WERI-Rb-1 (cell line): ENCODE measurements at regions not wholly inside any gene's neighbourhood (a gene's known extent, or its start where the extent isn't known, plus 50 kb on each side); places are given as distances from the start of the nearest gene placed in this dataset.
"Not testable (repeated sequence)": the region's sequence is repeated elsewhere in the genome, so short reads cannot be mapped to it uniquely, and the experiment has no call there.

Experiments used
- DNase-seq: peaks from one replicate; pipeline ENCODE4 v3.0.0-alpha.2; 2020
- H3K27ac ChIP-seq: fragments of 250-450 bp; sonication (Bioruptor Pico); 2 replicates; pipeline ENCODE4 v1.5.1; 2020; ENCODE audit warnings: mild to moderate bottlenecking, moderate library complexity
- H3K27me3 ChIP-seq: fragments of 250-450 bp; sonication (Bioruptor Pico); 2 replicates; pipeline ENCODE4 v1.5.1; 2021; ENCODE audit warnings: mild to moderate bottlenecking, low read depth, moderate library complexity; ENCODE audit not compliant: insufficient read depth, severe bottlenecking
- H3K36me3 ChIP-seq: fragments of 250-450 bp; sonication (Bioruptor Pico); 2 replicates; pipeline ENCODE4 v1.5.1; 2020; ENCODE audit warnings: mild to moderate bottlenecking, moderate library complexity
- H3K4me3 ChIP-seq: 2 replicates; pipeline ENCODE4 v1.5.1; 2011; ENCODE audit warnings: low read depth, mild to moderate bottlenecking, control low read depth, low read length
- H3K9me3 ChIP-seq: fragments of 250-450 bp; sonication (Bioruptor Pico); 2 replicates; pipeline ENCODE4 v1.5.1; 2021; ENCODE audit warnings: mild to moderate bottlenecking, moderate library complexity; ENCODE audit not compliant: severe bottlenecking
- TF ChIP-seq, protein P1 (sequence below): IDR thresholded peaks from 2 replicates; pipeline ENCODE4 v1.5.1; 2011; ENCODE audit warnings: low read depth, mild to moderate bottlenecking, control low read depth, inconsistent platforms, low read length

DNA sequence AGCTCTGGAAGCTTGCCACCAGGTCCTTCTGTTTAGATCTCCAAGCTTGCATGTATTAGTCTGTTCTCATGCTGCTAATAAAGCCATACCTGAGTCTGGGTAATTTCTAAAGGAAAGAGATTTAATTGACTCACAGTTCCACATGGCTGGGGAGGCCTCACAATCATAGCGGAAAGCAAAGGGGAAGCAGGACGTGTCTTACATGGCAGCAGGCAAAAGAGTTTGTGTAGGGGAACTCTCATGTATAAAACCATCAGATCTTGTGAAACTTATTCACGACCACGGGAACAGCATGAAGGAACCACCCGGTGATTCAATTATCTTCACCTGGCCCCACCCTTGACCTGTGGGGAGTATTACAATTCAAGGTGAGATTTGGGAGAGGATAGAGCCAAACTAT is 147.0 kb upstream of the PROK2 start:
- no peak overlapping the region for H3K4me3 ChIP-seq
- no peak for DNase-seq
- H3K27ac ChIP-seq: no peak overlapping the region
- H3K36me3 ChIP-seq: no peaks in the 10 kb centered on the region
- TF ChIP-seq, protein P1, sequence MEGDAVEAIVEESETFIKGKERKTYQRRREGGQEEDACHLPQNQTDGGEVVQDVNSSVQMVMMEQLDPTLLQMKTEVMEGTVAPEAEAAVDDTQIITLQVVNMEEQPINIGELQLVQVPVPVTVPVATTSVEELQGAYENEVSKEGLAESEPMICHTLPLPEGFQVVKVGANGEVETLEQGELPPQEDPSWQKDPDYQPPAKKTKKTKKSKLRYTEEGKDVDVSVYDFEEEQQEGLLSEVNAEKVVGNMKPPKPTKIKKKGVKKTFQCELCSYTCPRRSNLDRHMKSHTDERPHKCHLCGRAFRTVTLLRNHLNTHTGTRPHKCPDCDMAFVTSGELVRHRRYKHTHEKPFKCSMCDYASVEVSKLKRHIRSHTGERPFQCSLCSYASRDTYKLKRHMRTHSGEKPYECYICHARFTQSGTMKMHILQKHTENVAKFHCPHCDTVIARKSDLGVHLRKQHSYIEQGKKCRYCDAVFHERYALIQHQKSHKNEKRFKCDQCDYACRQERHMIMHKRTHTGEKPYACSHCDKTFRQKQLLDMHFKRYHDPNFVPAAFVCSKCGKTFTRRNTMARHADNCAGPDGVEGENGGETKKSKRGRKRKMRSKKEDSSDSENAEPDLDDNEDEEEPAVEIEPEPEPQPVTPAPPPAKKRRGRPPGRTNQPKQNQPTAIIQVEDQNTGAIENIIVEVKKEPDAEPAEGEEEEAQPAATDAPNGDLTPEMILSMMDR: no peak
- H3K27me3 ChIP-seq: no peaks in the 10 kb centered on the region
- peaks cover 3% of the 10 kb centered on the region for H3K9me3 ChIP-seq

DNA sequence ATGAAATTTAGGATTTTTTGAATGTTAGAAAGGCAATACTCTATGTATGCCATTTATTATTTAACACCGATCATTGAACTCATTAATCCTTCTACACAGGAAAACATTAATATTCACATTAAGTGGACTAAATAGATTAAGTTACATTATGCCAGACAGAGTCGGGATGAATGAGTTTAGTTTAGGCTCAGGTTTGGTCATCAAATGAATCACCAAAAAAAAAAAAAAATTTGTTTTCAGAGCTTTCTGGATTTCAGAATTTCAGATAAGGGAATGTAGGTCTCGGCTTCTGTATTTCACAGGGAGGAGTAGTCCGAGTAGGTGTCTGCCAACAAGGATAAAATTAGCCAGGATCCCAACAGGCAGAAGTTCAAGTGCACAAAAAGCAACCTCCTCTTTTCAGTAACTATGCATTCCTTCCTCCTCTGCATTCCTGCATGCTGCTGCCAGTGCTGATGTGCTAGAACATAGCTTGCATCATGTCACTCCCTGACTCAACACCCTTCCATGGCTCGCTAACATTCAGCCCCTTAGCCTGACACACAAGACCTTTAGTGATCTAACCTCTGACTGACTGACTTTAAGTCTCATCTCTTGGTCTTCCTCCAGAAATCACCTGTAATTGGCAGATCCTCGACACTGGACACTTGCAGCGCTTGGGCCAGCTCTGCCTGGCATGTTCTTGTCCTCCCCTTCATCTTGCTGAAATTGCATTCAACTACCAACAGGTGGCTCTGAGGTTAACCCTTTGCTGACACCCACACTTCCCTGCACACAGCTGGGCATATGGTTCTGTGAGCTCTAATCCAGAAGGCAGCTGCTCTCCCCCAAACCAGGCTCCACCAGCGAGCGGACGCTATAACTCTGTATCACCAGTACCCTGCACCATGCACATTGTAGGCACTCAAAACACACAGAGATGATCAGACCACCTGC is 145.4 kb upstream of the PROK2 start:
- Histone ChIP-seq H3K36me3 (no peaks in the 10 kb centered on the region), H3K4me3 (no peak overlapping the region), H3K27ac (no peak overlapping the region; the same call in 1 of the 2 replicates), H3K27me3 (no peaks in the 10 kb centered on the region), H3K9me3 (peaks cover 3% of the 10 kb centered on the region)
- peak; percentile 90 for DNase-seq
- TF ChIP-seq, protein P1: peak; percentile 70

DNA sequence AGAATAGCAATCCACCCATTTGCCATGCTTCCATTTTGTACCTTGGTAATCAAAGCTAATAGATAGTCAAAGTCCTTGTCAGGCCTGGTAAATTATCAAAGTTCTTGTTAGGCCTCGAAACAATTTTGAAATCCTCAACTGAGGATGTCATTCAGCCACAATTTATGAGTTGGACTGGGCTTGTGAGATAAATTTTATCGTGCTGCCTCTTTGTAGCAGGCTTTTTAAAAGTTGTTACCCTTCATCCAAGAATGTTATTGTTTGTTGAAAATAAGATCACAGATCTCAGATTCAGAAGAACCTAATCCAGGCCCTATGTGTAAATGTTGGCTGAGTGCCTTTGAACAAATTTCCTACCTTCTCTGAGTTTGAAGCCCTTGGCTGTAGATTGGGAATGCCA is 143.3 kb upstream of the PROK2 start:
- H3K36me3 ChIP-seq: no peaks in the 10 kb centered on the region
- H3K9me3 ChIP-seq: no peaks in the 10 kb centered on the region
- no peaks in the 10 kb centered on the region for H3K27me3 ChIP-seq
- no peak overlapping the region for H3K27ac ChIP-seq
- no peak for DNase-seq
- TF ChIP-seq, protein P1: no peak
- no peak overlapping the region for H3K4me3 ChIP-seq

DNA sequence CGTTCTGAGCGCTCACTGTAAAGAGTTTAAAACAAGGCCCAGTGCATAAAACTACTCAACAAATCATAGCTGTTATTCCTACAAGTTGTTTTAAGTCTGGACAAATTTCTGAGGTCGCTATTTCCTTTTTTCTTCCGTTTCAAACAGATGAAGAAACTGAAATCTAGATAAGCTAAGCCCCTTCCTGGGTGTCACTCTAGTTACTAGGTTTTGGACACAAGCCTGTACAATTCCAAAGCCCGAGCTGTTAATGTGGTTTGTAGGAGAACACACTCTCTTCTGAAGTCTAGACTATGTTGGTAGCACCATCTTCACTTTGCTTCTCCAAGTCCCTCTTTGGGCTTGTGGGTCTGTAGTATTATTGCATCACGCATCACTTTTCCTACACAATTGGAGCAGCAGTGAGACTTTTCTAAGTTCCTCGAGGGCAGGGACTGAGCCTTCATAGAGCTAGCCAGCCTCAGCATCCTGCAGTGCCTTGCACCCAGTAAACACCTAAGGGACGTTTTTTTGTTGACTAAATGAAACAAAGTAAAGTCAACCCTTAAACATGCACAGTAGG is 142.6 kb upstream of the PROK2 start:
- Histone ChIP-seq H3K36me3 (no peaks in the 10 kb centered on the region), H3K27ac (no peak overlapping the region), H3K4me3 (no peak overlapping the region), H3K27me3 (no peaks in the 10 kb centered on the region), H3K9me3 (no peaks in the 10 kb centered on the region)
- DNase-seq: no peak
- TF ChIP-seq, protein P1: no peak

DNA sequence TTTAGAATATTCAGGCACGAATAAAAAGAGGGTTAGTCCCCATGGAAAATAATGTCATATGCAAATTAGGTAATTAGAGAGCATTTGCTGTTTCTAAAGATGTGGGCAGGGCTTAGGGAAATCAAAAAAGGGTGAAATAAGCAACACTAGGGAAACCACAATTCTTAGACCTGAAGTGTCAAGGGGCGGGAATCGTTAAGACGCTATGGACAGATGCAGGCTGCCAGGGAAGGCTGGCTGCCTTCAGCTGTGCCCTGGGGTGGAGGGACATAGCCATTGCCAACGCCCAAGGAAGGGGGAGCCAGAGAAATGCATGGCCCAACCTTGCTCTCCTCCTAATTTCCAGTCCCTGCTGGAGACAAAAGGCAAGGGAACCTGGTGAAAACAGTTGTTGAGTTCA is 141.7 kb upstream of the PROK2 start:
- Histone ChIP-seq H3K36me3 (no peaks in the 10 kb centered on the region), H3K27ac (no peak overlapping the region), H3K4me3 (no peak overlapping the region), H3K9me3 (no peaks in the 10 kb centered on the region), H3K27me3 (no peaks in the 10 kb centered on the region)
- no peak for DNase-seq
- TF ChIP-seq, protein P1: no peak

DNA sequence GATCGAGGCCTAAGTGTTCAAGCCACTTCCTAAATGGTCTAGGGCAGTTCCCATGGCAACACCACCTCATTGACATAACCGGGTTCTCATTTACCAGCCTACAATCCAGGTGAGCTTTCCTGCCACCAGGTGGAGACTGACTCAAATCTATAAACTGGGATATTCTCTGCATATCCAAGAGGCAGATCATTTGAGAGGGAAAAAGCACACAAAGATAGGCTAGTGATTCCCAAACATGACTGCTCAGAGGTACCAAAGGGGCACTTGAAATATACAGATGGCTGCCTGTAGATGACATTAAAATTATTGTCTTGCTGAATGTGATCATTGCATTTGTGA is 141.3 kb upstream of the PROK2 start:
- no peaks in the 10 kb centered on the region for H3K36me3 ChIP-seq
- no peak overlapping the region for H3K27ac ChIP-seq
- H3K4me3 ChIP-seq: no peak overlapping the region
- DNase-seq: peak; percentile 59
- TF ChIP-seq, protein P1: peak; percentile 66
- no peaks in the 10 kb centered on the region for H3K27me3 ChIP-seq
- H3K9me3 ChIP-seq: no peaks in the 10 kb centered on the region

DNA sequence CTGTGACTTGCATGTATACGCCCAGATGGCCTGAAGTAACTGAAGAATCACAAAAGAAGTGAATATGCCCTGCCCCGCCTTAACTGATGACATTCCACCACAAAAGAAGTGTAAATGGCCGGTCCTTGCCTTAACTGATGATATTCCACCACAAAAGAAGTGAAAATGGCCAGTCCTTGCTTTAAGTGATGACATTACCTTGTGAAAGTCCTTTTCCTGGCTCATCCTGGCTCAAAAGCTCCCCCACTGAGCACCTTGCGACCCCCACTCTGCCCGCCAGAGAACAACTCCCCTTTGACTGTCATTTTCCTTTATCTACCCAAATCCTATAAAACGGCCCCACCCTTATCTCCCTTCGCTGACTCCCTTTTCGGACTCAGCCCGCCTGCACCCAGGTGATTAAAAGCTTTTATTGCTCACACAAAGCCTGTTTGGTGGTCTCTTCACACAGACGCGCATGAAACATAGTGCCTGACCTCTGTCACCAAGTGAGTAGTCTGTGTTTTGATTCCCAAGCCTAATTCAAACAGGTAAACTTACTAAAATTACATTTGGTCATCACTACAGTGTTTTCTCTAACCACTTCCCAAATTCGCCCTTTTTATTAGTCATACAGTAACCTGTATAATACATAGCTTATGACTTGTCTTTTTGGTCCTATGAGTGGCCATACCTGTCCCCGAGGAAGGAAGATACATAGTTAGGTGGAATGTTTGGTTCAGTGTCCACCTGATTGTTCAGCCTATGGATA is 140.7 kb upstream of the PROK2 start:
- H3K27ac ChIP-seq, H3K27me3 ChIP-seq, H3K9me3 ChIP-seq, H3K4me3 ChIP-seq, H3K36me3 ChIP-seq, DNase-seq: not testable (repeated sequence)
